CD4-positive, CD25-positive, alpha-beta regulatory T cell (primary cell): ENCODE measurements at regions not wholly inside any gene's neighbourhood (a gene's known extent, or its start where the extent isn't known, plus 50 kb on each side); places are given as distances from the start of the nearest gene placed in this dataset.

Experiments used
- ATAC-seq, 2 donors: fragments of 150-1000 bp; cut with Tn5 transposase; one replicate each; pipeline ENCODE4 v1.10.0; 2021; ENCODE audit warnings: low read depth in 2 of 2, moderate number of reproducible peaks in 2 of 2, moderate library complexity in 1 of 2
- DNase-seq, 3 donors: peaks; one replicate each; pipeline versions ENCODE4 v3.0.0 to v3.0.0-alpha.2; 2012 to 2022; ENCODE audit warnings: mixed read lengths in 1 of 3
- H3K27ac ChIP-seq: one replicate; pipeline ENCODE4 v1.7.0; 2013; ENCODE audit warnings: mild to moderate bottlenecking, low read length; ENCODE audit not compliant: insufficient read depth, poor library complexity, severe bottlenecking
- H3K27me3 ChIP-seq: one replicate; pipeline ENCODE4 v1.7.0; 2013; ENCODE audit warnings: low read length; ENCODE audit not compliant: control insufficient read depth, insufficient read depth
- H3K36me3 ChIP-seq: one replicate; pipeline ENCODE4 v1.7.0; 2013; ENCODE audit warnings: mild to moderate bottlenecking, low read length, moderate library complexity; ENCODE audit not compliant: control insufficient read depth, insufficient read depth
- H3K4me1 ChIP-seq: 2 replicates; pipeline ENCODE4 v1.7.0; 2013; ENCODE audit warnings: mild to moderate bottlenecking, low read length; ENCODE audit not compliant: insufficient read depth, control insufficient read depth, poor library complexity, severe bottlenecking
- H3K4me3 ChIP-seq: one replicate; pipeline ENCODE4 v1.7.0; 2013; ENCODE audit warnings: low read depth, mild to moderate bottlenecking, low read length, moderate library complexity
- H3K9me3 ChIP-seq, 2 experiments: 1 replicate in 1 of 2; 2 replicates in 1 of 2; pipeline ENCODE4 v1.7.0; 2013; ENCODE audit warnings: low read length in 2 of 2, mild to moderate bottlenecking in 1 of 2, moderate library complexity in 1 of 2; ENCODE audit not compliant: control insufficient read depth in 2 of 2
- H3K27ac Mint-ChIP-seq, 3 donors: one replicate each; pipeline ENCODE4 v1.8.0; 2020 to 2022; ENCODE audit warnings: mild to moderate bottlenecking in 3 of 3, mixed read lengths in 3 of 3, moderate library complexity in 2 of 3
- H3K27me3 Mint-ChIP-seq: one replicate; pipeline ENCODE4 v1.8.0; 2022; ENCODE audit warnings: mild to moderate bottlenecking, mixed read lengths
- H3K36me3 Mint-ChIP-seq: one replicate; pipeline ENCODE4 v1.8.0; 2020; ENCODE audit warnings: mixed read lengths
- H3K4me1 Mint-ChIP-seq, 4 donors: one replicate each; pipeline ENCODE4 v1.8.0; 2020 to 2022; ENCODE audit warnings: mixed read lengths in 4 of 4, mild to moderate bottlenecking in 1 of 4
- H3K4me3 Mint-ChIP-seq, 4 donors: one replicate each; pipeline ENCODE4 v1.8.0; 2020 to 2022; ENCODE audit warnings: mild to moderate bottlenecking in 4 of 4, mixed read lengths in 4 of 4, moderate library complexity in 3 of 4
- H3K9me3 Mint-ChIP-seq, 7 donors: one replicate each; pipeline ENCODE4 v1.8.0; 2020 to 2022; ENCODE audit warnings: mixed read lengths in 7 of 7, mild to moderate bottlenecking in 3 of 7, moderate library complexity in 2 of 7

DNA sequence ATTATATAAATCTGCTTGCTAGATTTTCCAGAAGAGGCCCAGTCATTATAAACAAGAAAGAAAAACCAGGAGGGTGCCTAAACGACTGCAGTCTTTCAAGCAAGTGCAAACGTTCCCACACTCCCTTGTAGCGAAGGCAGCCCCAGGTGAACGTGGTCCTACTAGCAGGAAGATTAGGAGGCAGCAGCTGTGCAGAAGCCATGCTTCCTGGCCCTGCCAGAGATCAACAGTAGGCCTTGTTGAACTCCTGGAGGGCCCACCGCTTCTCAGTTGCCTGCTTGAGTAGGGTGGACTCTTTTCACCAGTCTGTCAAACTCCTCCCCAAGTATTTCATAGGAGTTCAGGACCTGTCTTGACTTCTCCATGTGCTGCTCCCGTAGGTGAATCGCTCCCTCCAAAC, 163.0 kb upstream of the GORAB start:
- no peaks in the 10 kb centered on the region for H3K36me3 ChIP-seq
- no peak for ATAC-seq
- Mint-ChIP-seq H3K4me3 (no peak overlapping the region), H3K9me3 (peaks cover 0 to 6% (median 1%) of the 10 kb centered on the region in 7 donors), H3K36me3 (no peaks in the 10 kb centered on the region), H3K27me3 (peaks cover 5% of the 10 kb centered on the region), H3K27ac (no peak overlapping the region), H3K4me1 (no peaks in the 10 kb centered on the region)
- H3K27me3 ChIP-seq: no peaks in the 10 kb centered on the region
- no peaks in the 10 kb centered on the region for H3K9me3 ChIP-seq
- H3K4me1 ChIP-seq: no peaks in the 10 kb centered on the region
- H3K27ac ChIP-seq: no peak overlapping the region
- no peak for DNase-seq
- H3K4me3 ChIP-seq: no peak overlapping the region

DNA sequence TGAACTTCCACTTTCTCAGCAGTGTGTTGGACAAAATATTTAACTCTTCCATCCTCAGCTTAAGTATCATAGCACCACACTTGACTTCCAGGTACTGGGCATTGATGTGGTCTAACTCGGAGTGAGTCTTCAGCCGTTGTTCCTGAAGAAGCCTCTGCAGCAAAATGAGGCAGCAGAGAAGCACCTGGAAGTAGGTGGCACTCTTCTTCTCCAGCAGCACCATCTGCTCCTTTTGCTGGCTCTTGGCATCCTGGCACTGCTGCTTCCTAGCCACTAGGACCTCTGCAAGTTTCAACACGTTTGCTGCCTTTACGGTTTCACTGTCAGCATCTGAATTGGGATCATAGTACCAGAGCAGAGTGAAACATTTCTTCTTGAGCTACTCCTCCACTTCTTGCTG, 162.5 kb upstream of the GORAB start:
- Mint-ChIP-seq H3K4me1 (no peaks in the 10 kb centered on the region), H3K36me3 (no peaks in the 10 kb centered on the region), H3K27ac (no peak overlapping the region), H3K9me3 (peaks cover 0 to 6% (median 1%) of the 10 kb centered on the region in 7 donors), H3K27me3 (peaks cover 5% of the 10 kb centered on the region), H3K4me3 (no peak overlapping the region)
- Histone ChIP-seq H3K27ac (no peak overlapping the region), H3K36me3 (no peaks in the 10 kb centered on the region), H3K4me1 (no peaks in the 10 kb centered on the region), H3K27me3 (no peaks in the 10 kb centered on the region), H3K4me3 (no peak overlapping the region), H3K9me3 (no peaks in the 10 kb centered on the region)
- ATAC-seq (no peak), DNase-seq (no peak)

DNA sequence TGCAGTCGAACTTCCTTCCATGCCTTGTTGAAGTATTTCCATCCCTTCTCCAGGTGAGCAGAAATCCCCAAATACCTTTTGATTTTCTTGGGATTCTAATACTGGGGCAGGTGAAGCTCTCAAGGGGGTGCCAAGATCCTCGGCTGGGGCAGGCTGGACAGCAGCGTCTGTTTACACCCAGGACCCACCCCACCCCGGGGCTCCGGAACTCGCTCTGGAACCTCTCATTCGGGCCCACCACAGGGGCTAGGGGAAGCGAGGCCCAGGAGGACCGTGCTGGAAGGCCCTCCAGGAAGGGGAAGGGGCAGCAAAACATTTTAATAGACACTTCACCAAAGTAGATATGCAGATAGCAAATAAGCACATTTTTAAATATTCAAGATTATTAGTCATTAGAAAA, 161.9 kb upstream of the GORAB start:
- Histone ChIP-seq H3K27me3 (no peaks in the 10 kb centered on the region), H3K4me1 (no peaks in the 10 kb centered on the region), H3K9me3 (no peaks in the 10 kb centered on the region), H3K27ac (no peak overlapping the region), H3K4me3 (no peak overlapping the region), H3K36me3 (no peaks in the 10 kb centered on the region)
- Mint-ChIP-seq H3K27me3 (no peaks in the 10 kb centered on the region), H3K4me1 (no peaks in the 10 kb centered on the region), H3K9me3 (peaks cover 0 to 6% (median 1%) of the 10 kb centered on the region in 7 donors), H3K36me3 (no peaks in the 10 kb centered on the region), H3K4me3 (no peak overlapping the region), H3K27ac (no peak overlapping the region)
- DNase-seq: no peak
- ATAC-seq: no peak

DNA sequence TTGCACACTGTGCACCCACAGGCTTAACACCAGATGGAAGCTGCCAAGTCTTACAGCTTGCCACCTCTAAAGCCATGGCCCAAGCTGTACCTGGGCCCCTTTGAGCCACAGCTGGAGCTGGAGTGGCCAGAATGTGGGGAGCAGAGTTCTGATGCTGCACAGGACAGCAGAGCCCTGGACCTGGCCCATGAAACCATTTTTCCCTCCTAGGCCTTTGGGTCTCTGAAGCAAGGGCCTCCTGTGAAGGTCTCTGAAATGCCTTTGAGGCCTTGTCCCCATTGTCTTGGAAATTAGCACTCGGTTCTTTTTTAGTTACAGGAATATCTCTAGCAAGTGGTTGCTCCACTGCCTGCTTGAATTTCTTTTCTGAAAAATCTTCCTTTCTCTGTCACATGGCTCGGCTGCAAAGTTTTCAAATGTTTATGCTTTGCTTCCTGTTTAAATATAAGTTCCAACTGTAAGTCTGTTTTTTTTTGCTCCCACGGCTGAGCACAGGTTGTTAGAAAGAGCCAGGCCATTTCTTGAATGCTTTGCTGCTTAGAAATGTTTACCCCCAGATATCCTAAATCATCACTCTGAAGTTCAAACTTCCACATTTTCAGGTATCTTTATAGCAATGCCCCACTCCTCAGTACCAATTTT, 156.8 kb upstream of the GORAB start:
- H3K9me3 ChIP-seq: no peaks in the 10 kb centered on the region

DNA sequence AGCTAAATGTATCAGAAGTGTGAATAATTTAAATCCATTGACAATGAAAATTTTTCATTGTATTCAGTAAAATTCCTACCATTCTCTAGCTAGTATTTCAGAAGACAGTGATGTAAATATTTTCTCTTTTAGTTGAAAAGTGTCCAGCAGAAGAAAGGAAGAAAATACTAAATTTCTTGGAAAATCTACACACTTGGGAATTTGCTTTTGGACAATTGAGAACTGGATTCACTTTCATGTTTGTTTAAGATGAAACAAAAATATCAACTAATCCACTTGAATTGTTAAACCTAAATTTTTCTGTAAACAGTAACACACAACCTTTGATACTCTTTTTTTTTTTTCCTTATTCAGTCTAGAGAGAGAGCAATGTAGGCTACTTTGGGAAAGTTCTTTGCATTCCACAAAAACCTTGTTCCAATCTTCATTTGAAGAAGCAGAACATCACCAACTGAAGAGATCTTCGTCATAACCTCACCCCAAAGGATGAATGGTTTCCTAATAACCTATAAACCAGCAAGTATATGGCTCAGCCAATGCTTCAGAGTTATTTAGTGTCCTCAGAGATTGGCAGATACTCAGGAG, 155.1 kb upstream of the GORAB start:
- Histone ChIP-seq H3K36me3 (no peaks in the 10 kb centered on the region), H3K4me3 (no peak overlapping the region), H3K4me1 (no peaks in the 10 kb centered on the region), H3K9me3 (no peaks in the 10 kb centered on the region), H3K27ac (no peak overlapping the region), H3K27me3 (no peaks in the 10 kb centered on the region)
- ATAC-seq: no peak
- H3K36me3 Mint-ChIP-seq: no peaks in the 10 kb centered on the region
- no peak overlapping the region for H3K4me3 Mint-ChIP-seq
- no peak for DNase-seq
- no peaks in the 10 kb centered on the region for H3K4me1 Mint-ChIP-seq
- H3K9me3 Mint-ChIP-seq: peaks cover 0 to 3% (median 1%) of the 10 kb centered on the region in 7 donors
- H3K27ac Mint-ChIP-seq: no peak overlapping the region
- no peaks in the 10 kb centered on the region for H3K27me3 Mint-ChIP-seq

More for the DNA sequence above, 156.8 kb upstream of the GORAB start:
- Mint-ChIP-seq H3K9me3 (peaks cover 0 to 3% (median 0%) of the 10 kb centered on the region in 7 donors), H3K36me3 (no peaks in the 10 kb centered on the region), H3K27me3 (no peaks in the 10 kb centered on the region), H3K27ac (no peak overlapping the region), H3K4me1 (no peaks in the 10 kb centered on the region), H3K4me3 (no peak overlapping the region)
- Histone ChIP-seq H3K4me1 (no peaks in the 10 kb centered on the region), H3K36me3 (no peaks in the 10 kb centered on the region), H3K27ac (no peak overlapping the region), H3K27me3 (no peaks in the 10 kb centered on the region), H3K4me3 (no peak overlapping the region)
- ATAC-seq (no peak), DNase-seq (no peak)

DNA sequence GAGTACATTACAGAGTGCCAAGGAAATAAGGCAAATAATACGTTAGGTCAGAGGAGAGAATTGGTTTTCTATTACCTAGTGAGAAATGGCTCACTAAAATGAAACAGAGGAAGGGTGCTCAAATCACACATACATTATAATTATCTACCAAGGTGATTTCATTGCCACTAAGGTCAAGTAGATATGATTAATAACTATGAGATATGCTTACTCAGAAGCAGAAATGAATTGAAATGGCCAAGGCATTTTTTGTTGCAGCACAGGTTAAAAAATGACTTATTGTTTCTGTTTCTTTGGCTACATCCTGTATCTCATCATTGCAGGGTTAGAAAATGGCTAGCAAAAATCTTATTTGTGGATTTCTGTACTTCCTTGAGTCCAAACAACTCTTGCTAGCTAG, 154.5 kb upstream of the GORAB start:
- Mint-ChIP-seq H3K4me3 (no peak overlapping the region), H3K27me3 (no peaks in the 10 kb centered on the region), H3K4me1 (no peaks in the 10 kb centered on the region), H3K36me3 (no peaks in the 10 kb centered on the region), H3K9me3 (peaks cover 0 to 3% (median 1%) of the 10 kb centered on the region in 7 donors), H3K27ac (no peak overlapping the region)
- no peak for ATAC-seq
- Histone ChIP-seq H3K9me3 (no peaks in the 10 kb centered on the region), H3K4me3 (no peak overlapping the region), H3K27ac (no peak overlapping the region), H3K36me3 (no peaks in the 10 kb centered on the region), H3K4me1 (no peaks in the 10 kb centered on the region), H3K27me3 (no peaks in the 10 kb centered on the region)
- no peak for DNase-seq

DNA sequence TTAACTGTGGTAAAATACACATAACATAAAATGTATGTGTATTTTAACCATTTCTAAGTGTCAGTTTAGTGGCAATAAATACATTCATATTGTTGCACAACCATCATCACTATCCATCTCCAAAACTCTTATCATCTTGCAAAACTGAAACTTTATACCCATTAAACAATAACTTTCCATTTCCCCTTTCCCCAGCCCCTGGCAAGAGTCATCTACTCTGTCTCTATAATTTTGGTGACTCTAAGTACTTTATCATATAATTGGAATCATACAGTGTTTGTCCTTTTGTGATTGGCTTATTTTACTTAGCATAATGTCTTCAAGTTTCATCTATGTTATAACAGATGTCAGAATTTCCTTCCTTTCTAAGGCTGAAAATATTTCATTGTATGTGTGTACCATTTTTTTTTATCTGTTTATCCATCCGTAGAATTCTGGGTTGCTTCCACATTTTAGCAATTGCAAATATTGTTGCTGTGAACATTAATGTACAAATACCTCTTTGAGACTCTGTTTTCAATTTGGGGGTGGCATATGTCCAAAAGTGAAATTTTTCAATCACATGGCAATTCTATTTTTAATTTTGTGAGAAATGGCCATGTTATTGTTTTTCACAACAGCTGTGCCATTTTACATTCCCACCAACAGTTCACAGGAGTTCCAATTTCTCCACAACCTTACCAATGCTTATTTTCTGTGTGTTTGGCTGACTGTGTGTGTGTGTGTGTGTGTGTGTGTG, 153.9 kb upstream of the GORAB start:
- no peaks in the 10 kb centered on the region for H3K4me1 ChIP-seq
- ATAC-seq (no peak), DNase-seq (no peak)
- no peaks in the 10 kb centered on the region for H3K27me3 ChIP-seq
- H3K4me3 ChIP-seq: no peak overlapping the region
- peaks cover 0 to 3% (median 1%) of the 10 kb centered on the region in 7 donors for H3K9me3 Mint-ChIP-seq
- no peaks in the 10 kb centered on the region for H3K36me3 ChIP-seq
- no peaks in the 10 kb centered on the region for H3K4me1 Mint-ChIP-seq
- no peak overlapping the region for H3K27ac Mint-ChIP-seq
- no peaks in the 10 kb centered on the region for H3K9me3 ChIP-seq
- H3K27ac ChIP-seq: no peak overlapping the region
- H3K36me3 Mint-ChIP-seq: no peaks in the 10 kb centered on the region
- H3K27me3 Mint-ChIP-seq: no peaks in the 10 kb centered on the region
- H3K4me3 Mint-ChIP-seq: no peak overlapping the region
